HG03060 (cell line): ENCODE measurements at regions not wholly inside any gene's neighbourhood (a gene's known extent, or its start where the extent isn't known, plus 50 kb on each side); places are given as distances from the start of the nearest gene placed in this dataset.

Experiments used
- ATAC-seq: cut with Tn5 transposase; IDR thresholded peaks from one replicate; pipeline ENCODE4 v1.9.1; 2021; ENCODE audit warnings: low read depth, moderate number of reproducible peaks; ENCODE audit not compliant: unreplicated experiment

DNA sequence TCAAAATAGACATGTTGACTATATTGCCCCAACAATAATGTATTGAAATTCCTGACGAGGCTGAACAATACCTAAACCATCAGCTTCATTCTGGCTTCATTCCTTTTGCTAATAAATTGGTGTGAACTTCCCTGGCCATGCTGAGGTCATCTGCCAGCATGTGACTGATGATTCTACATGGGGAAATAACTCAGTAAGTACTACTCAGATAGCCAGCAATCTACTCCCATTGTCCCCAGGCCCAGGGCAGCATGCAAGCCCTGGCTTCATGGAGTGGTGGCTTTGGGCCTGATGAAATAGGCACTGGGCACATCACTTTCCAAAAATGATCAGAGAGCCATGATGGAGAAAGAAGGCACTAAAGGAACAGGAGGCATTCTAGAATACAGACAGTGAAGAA is 468.5 kb upstream of the PIK3C3 start:
- no peak for ATAC-seq

GRCh38 chr18:41484069-41484468 is 471.0 kb upstream of the PIK3C3 start:
- no peak for ATAC-seq

DNA sequence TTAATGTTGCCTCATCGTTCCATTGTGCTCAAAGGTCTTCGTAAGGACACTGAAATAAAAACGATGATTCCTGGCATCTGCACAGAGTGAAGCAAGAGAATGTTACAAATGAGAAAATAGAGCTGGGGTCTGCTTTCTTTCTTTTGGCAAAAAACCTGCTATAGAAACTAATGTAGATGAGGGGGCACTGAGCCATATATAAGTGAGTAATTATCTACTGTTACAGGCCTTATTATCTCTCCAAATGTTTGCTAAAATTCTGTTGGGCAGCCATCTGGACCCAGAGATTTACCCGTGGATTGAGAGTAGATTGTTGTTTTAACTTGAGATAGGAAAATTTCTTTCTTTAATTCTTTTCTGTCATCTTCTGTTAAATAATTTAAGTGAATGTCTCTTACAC is 472.5 kb upstream of the PIK3C3 start:
- no peak for ATAC-seq

DNA sequence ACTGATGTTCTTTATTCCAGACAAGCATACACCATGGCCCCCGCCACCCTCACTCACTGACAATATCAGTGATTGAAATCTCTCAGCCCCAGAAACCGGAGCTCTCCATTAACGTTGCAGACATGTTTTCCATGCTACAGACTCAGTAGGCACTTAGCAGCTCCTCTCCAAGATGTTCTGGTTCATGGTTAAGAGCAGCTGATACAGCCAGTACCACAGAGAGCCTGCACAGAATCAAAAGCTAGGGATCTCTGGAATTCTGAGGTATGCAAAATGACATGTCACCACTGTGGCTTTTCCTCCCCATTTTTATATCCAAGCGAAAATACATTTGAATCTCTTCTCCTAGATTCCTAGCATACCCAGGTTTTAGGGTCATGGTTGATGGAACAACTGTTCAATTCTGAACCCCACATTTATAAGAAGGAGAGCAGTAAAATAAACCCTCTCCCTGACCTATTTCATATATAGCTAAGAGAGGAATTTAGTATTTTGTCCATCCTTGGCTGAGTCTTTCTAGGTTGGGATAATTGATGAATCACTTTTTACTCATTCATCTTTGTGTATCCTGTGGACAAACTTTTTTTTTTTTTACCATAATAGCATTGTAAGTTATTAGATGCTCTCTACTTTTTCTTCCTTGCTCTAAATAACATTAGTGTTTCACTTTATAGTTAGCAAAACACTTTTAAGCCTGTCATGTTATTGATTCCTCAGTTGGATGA is 488.4 kb upstream of the PIK3C3 start:
- no peak for ATAC-seq

DNA sequence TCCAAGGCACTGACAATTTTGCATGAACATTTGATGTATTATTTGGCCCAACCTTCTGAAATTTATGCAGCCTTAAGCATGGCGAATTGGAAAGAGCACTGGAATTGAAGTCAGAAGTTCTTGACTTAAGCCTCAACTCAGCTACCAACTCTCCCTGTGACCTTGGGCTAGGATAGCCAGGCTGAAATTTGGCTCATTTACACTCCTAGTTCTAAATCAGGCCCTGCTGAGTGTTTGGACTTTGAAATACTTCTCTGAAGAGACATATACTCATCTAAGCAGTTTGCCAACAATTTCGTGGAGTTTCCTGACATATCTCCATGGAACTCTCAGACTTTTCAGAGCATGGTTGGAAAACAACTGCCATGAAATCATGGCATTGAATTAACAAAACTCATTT is 489.6 kb upstream of the PIK3C3 start:
- ATAC-seq = no peak

DNA sequence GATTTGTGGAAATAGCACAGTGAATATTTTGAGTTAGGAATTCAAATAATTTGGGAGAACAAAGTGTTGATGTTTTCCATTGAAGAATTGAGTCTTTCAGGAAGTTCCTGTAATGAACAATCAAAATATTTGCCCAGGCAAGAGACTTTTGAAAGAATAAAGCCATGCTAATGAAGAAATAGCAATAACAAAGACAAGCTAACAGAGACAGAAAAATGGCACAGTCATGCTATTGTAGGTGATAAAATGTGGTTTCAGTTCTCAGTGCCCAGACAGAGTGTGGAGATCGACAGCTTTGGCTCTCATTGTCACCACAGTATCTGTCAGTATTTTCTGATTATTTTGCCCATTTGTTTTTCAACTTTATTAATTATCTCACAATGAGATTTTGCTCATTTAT is 490.8 kb upstream of the PIK3C3 start:
- no peak for ATAC-seq

DNA sequence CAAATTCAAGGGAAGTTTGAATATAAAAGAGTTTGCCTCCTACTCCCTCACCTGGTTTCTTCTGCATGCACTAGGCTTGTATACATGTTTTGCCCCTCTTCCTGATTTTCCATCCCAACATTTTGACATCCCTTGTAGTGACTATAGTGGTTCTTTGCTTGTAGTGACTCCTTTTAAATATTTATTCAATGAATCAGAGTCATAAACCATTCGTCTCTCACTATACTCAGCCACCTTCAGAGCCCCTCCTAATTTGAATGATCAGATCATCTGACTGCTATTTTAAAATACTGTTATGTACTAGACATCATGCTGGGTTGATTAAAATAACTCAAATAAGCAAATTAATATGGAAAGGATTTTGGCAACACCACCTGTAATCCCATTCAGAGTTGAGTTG is 492.1 kb upstream of the PIK3C3 start:
- no peak for ATAC-seq

GRCh38 chr18:41461114-41461513 is 493.9 kb upstream of the PIK3C3 start:
- no peak for ATAC-seq

DNA sequence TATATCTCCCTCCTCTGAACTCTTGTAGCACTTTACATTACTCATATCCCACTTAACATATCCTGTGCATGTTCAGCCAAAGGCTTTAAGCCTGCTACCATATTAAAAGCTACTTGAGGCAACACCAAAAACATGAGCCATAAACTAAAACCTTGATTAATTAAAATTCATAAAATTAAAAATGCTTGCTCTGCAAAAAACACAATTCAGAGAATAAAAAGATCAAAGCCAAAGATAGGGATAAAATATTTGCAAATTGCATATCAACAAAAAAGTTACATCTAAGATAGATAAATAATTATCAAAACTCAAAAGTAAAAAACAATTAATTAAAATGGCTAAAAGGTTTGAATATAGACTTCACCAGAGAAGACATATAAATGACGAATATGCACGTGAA is 495.4 kb upstream of the PIK3C3 start:
- ATAC-seq = no peak

GRCh38 chr18:41458376-41458775 is 496.7 kb upstream of the PIK3C3 start:
- no peak for ATAC-seq

DNA sequence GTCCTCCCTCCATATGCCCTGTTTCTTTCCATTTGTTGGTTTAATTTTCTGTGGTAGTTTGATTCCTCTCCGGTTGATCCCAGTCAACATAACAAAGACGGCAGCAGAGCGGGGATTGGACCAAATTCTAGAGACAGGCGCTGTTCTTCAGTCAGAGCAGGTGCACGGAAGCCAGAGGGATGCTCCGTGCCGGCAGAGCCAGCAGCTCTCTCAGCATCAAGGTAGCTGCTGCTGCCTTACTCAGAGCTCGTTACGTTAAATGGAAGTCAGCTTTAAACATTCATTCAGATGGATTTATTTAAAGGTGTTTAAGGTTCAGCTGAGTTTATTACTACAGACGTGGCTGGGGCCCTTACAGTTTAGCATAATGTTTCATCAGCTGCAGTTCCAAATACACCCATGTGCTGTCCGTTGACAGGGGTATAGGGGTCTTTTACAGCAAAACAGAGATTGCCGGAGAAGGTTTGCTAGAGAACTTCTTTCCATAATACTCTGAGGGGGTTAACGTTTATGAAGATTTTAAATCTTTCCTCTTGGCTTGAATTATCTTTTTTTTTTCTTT is 497.2 kb upstream of the PIK3C3 start:
- ATAC-seq = no peak

GRCh38 chr18:41456831-41457230 is 498.2 kb upstream of the PIK3C3 start:
- ATAC-seq = no peak

DNA sequence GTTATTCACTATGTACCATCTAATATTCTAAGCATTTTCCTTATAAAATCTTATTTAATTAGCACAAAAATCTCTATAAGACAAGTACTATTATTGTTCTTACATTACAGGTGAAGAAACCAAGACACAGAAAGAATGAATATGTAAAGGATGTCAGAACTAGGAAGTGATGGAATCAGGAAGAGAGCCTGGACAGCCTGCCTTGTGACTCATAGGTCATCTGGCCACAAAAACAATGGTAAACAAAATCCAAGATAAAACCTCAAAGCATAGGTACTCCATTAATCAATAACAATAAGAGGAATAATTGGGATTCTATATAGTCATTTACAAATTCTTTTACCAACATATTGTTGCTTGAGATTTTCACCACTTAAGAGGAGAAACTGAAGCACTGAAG is 505.4 kb upstream of the PIK3C3 start:
- no peak for ATAC-seq

DNA sequence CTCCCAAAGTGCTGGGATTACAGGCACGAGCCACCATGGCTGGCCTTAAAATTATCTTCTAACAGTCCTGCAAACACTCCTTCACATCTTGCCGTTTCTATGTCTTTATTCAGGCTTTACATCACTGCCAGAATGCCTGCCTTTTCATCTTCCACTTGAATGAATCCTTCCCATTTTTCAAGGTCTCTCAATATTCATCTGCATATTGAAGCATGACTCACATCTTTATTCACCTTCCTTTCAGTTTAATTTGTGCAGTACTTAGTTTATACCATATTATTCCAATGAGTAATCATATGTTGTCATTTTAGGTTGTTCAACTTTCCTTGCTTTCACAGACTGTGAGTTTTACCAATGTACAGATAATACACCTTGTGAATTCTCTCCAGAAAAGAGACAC is 510.1 kb upstream of the PIK3C3 start:
- no peak for ATAC-seq

DNA sequence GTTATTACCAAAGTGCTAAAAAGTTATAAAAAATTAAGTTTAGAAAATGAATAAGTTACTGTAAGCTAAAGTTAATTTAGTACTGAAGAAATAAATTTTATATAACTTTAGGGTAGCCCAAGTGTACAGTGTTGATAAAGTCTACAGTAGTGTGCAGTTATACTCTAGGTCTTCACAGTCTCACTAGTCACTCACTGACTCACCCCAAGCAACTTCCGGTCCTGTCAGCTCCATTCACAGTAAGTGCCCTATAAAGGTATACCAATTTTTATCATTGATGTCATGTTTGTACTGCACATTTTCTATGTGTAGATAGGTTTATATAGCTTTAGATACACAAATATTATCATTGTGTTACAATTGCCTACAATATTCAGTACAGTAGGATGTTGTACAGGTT is 518.3 kb upstream of the PIK3C3 start:
- ATAC-seq = no peak

DNA sequence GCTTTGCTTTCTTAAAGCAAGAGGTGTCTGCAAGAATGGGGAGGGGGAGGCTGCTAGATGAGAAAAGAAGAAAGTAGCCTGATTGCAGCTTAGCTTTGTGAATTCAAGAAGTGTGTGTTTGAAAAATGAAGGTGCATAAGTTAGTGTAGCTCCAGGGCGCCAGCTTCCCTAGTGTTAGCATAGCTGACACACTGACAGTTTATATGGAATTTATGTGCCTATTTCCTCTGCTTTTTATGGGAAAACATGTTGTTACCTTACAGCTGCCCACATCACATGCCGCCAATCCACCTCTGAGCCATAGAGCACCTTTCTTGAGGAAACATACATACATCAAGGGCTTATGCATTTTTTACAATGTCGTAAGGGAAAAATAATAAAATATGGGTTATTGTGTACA is 536.4 kb upstream of the PIK3C3 start:
- ATAC-seq = no peak

DNA sequence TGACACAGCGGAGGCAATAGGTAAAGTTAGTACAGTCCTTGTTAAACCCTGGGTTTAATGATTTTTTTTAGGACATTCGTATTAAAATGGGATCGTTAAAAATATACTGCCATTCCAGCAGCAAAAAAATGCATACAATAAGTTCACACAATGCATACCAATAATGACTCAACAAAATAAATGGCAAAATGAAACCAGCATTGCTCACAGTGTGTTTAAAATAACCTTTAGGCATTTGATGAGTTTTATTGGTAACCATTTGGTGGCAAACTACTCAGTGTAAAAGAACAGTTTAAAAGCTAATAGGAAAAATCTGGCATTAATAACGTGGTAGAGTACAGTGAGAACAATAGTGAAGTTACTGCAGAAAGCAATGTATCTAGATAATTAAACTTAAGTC is 539.0 kb upstream of the PIK3C3 start:
- ATAC-seq = no peak

DNA sequence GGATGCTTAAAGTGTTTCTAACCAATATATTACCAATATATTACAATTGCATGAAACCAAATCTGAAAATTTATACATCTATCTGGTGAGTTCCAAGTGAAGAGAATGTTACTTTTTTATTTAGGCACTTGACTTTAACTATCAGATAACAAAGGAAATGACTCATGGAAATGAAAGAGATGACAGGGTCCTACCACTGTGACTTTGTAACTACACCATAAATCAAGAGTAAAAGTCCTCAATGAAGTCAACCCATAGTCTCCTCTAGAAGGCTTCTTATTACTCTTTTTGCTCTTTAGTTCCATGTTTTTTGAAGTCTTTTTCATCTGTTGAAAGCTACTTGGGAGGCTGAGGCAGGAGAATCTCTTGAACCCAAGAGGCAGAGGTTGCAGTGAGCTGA is 545.0 kb upstream of the PIK3C3 start:
- ATAC-seq = no peak

- ATAC-seq = no peak
These were observed 548.2 kb upstream of the PIK3C3 start for GRCh38 chr18:41406834-41407233.

GRCh38 chr18:41396861-41397260 is 558.2 kb upstream of the PIK3C3 start:
- no peak for ATAC-seq

GRCh38 chr18:41396211-41396610 is 558.8 kb upstream of the PIK3C3 start:
- ATAC-seq = no peak

GRCh38 chr18:41395695-41396094 is 559.3 kb upstream of the PIK3C3 start:
- ATAC-seq = no peak
